ENCODE measurements at regions not wholly inside any gene's neighbourhood (a gene's known extent, or its start where the extent isn't known, plus 50 kb on each side); places are given as distances from the start of the nearest gene placed in this dataset.

- TF ChIP-seq CTCF (IDR thresholded peaks at IDR 0.05): no peak
- TF ChIP-seq POLR2AphosphoS5 (IDR thresholded peaks at IDR 0.05; ENCODE audit: insufficient read depth in 1 of 2, low read depth in 1 of 2): no peak
Measured at GRCh38 chr1:59146056-59146455, 150.8 kb upstream of the FGGY start.
